Stimulated activated CD4-positive, alpha-beta T cell treated with anti-CD3 and anti-CD28 coated beads, Interleukin-15, amount 100 ng/mL, for 48 hours (primary cell): ENCODE measurements at regions not wholly inside any gene's neighbourhood (a gene's known extent, or its start where the extent isn't known, plus 50 kb on each side); places are given as distances from the start of the nearest gene placed in this dataset.
"Not testable (repeated sequence)": the region's sequence is repeated elsewhere in the genome, so short reads cannot be mapped to it uniquely, and the experiment has no call there.

ENCODE experiments used
- DNase-seq, 2 donors: peaks; one replicate each; pipeline ENCODE4 v3.0.0-alpha.2; 2020; ENCODE audit warnings: low read depth in 2 of 2

DNA sequence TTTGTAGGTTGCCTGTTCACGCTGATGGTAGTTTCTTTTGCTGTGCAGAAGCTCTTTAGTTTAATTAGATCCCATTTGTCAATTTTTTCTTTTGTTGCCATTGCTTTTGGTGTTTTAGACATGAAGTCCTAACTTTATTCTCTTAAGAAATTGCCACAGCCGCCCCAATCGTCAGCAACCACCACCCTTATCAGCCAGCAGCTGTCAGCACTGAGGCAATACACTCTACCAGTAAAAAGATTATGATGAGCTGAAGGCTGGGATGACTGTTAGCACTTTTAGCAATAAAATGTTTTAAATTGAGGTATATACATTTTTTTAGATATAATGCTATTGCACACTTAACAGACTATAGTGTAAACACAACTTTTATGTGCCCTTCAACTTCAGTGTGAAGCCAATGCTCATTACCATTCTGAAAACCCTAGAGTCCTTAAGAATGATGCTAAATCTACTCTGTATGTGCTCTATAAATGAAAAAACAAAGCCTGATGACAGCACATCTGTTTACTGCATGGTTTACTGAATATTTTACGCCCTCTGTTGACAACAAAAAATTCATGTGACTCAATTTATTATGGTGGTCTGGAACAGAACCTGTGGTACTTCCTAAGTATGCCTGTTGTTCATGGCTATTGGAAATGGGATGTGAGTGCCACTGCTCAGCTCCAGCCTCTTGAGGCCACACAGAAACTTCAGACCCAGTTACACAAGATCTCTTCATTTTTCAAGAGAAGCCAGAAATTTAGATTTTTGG lies 197.4 kb downstream of the DUSP6 start:
- DNase-seq, result no peak

GRCh38 chr12:89153341-89153740 lies 199.0 kb downstream of the DUSP6 start:
- DNase-seq, result no peak

DNA sequence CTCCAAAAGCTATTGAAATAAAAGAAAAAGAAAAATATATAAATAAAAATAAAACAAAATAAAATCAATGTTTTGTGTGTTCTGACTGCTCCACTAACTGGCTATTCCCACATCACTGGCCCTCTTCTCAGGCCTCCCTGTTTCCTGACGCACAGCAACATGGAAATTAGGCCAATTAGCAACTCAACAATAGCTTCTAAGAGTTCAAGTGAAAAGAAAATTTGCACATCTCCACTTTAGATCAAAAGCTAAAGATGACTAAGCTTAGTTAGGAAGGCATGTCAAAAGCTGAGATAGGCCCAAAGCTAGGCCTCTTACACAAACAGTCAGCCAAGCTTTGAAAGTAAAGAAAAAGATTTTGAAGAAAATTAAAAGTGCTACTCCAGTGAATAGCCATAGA lies 200.8 kb downstream of the DUSP6 start:
- DNase-seq, result no peak

DNA sequence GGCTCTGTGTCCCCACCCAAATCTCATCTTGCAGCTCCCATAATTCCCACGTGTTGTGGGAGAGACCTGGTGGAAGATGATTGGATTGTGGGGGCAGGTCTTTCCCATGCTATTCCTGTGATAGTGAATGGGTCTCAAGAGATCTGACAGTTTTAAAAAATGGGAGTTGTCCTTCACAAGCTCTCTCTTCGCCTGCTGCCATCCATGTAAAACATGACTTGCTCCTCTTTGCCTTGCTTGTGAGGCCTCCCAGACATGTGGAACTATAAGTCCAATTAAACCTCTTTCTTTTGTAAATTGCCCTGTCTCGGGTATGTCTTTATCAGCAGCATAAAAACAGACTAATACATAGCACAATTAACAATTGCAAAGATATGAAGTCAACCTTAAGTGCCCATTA lies 201.5 kb downstream of the DUSP6 start:
- not testable (repeated sequence) for DNase-seq

- DNase-seq, result no peak
Measured at GRCh38 chr12:89140602-89141238, 211.6 kb downstream of the DUSP6 start.

GRCh38 chr12:89140141-89140540 lies 212.2 kb downstream of the DUSP6 start:
- no peak for DNase-seq

DNA sequence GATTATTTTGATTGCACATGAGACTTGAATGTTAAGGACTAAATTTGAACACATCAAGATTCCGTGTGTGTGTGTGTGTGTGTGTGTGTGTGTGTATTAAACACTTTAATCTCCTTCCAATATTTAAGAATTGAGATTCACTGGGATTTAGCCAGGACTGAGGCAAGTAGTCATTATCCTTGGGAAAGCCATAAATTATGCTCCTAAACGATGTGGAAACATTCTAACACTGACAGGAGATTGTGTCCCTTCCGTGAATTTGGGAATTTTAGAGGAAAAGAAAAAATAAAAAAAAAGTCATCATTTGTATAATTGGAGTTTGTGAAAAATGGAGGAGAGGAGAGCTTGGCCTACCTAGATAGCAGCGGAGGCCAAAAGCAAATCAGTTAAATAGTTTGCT lies 212.9 kb downstream of the DUSP6 start:
- no peak for DNase-seq

DNA sequence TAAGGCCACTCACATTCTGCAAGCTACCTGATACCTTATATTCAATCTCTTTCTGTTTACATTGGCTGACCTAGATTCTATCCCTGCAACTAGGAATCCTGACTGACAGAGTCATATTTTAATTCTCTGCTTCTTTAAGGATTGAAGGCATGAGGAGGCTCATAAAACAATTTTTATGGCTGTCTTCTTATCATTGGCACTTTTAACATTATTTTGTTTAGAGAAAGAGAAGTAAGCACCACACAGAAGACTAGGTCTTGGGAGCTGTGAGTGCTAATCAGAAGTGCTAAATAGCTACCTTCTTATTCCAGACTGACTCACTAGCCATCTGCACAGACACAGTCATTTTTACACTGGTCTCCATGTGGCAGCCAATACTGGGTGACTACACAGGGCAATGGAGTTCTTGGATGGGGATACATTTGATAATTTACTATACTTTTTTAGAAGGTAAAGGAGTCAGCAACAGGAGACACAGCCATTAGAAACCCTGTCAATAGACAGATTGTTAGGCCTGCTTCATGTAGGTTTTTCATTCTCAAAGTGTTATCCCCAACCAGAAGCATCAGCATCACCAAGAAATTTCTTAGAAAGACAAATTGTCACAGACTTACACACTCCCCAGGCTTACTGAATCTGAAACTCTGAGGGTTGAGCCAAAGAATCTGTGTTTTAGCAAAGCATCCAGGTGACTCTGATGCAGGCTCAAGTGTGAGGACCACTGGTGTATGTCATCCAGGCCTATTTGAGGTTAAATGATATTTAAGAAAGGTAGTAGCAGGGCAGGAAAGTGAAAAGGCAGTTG lies 214.1 kb downstream of the DUSP6 start:
- DNase-seq, result no peak

GRCh38 chr12:89135976-89136634 lies 216.2 kb downstream of the DUSP6 start:
- no peak for DNase-seq

- no peak for DNase-seq
Measured at GRCh38 chr12:89134213-89134770, 218.0 kb downstream of the DUSP6 start.

DNA sequence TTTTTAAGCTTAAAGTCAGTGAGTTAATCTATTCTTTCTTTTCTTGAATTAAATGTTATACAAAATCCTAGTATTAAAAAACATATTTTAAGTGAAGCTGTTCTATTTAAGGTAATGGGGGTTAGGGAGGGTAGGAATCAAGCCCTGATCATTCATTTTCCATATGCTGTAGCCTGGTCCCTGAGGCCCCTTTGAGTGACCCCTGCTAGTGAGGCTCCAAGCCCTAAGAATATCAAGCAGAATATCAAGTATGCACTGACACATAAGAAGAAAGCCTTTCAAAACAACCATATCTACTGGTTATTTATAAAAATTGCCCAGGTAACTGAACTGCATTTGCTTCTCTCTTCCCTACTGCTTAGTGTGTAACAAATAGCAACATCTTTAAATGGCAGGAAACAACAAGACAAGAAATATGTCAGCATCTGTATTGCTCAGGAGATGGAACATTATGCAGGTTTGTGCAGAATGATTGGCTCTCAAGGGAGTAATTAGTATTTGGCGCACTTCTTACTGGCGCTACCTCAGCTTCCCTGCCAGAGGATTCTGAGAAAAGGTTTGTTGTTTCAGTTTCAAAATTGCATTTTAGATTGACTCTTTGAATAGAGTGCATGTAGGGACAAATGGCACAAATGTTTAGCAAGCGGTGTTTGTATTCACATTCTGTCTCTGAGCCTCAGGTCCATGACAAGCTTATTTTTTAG lies 223.0 kb downstream of the DUSP6 start:
- no peak for DNase-seq

DNA sequence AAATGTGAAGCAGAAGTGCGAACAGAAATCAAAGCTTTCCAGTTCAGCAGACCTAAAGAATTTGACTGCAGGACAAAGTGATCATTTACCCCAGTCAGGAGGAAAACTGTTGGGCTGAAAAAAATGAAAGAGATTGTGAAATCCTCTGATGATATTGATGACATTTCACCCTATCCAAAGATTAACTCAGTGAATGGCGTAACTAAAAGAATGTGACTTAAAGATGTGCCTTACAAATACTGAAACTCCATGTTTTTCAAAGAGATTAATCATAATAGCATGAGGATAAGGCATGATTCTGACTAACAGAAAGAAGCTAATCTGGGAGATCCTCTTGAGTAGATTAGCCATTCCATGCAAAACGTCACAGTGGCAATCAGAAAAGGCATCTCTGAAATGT lies 225.6 kb downstream of the DUSP6 start:
- no peak for DNase-seq

DNA sequence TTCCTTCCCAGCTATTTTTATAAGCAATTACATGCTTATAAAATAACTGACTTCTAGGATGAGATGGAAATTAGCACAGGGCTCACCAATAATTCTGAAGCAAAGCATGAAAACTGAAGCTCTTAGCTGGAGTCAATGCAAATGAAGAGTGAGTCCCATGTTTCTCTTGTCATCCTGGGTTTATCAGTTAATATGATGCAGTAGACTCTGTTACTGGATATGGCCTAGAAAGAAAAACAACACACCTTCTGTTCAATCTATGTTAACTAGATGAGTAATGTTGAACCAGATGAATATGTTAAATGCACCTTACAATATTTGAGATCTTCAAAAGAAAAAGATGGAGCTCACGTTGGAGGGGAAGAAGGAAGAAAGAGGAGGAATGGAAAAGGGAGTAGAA lies 229.4 kb downstream of the DUSP6 start:
- DNase-seq, result no peak

DNA sequence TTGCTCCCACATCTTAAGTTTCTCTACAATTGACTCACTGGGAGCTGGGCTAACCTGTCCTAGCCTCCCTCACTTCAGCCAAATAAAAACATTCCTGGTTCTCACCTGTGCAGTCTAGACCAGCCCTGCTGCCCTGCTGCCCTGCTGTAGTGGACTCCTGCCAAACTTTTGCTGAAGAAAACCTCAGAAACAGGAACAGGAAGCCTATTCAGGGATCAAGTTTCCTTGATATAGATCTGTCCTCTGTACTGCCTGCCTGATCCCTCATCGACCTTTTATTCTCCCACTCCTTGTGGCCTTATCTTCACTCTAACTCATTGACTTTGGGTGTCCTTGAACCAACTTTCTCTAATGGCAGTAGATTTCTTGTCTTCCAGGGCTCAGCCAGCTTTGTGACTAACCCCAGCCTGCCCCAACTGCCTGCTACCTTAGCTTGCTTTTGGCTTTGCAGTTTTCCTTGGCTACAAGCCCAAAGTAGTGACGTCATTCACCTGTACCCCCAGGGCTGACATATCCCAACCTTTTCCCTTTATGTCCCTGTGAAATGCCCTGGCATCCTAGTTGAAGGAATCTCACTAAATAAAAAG lies 234.8 kb downstream of the DUSP6 start:
- DNase-seq, result no peak

GRCh38 chr12:89111964-89112363 lies 240.3 kb downstream of the DUSP6 start:
- no peak for DNase-seq

GRCh38 chr12:89108265-89108664 lies 244.0 kb downstream of the DUSP6 start:
- DNase-seq, result no peak

DNA sequence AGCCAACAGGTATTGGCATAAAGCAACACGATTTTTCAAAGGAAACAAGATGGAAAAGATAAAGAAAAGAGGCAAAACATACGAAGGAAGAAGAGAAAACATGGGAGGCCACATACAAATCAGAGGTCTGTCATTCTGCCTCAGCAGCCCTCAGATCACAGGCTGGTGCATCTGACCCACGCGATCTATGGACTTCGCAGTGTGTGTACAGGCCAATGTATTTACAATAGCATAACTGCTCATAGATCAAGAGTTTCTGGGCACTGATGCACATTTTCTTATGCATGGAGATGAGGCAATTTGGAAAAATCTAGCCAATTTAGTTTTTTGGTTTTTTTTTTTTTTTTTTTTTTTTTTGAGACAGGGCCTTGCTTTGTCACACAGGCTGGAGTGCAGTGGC lies 245.4 kb downstream of the DUSP6 start:
- no peak for DNase-seq

- no peak for DNase-seq
Measured at GRCh38 chr12:89105243-89105642, 247.1 kb downstream of the DUSP6 start.

DNA sequence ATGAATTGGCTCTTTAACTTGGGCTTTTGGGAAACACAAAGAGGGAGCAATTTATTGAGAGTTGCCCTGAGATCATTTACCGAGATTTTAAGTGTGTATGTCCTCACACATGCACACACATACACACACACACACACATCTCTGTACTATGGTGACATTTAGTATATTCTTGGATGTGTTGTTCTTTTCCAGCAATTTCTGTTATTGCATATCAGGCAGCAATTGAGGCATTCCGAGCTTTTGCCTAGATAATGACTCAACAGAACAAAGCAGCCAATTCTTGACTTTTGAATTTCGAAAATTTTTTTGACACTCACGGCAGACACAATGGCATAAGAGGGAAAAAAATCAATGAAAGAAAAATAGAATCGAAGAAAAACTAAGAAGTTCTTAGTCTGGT lies 248.5 kb downstream of the DUSP6 start:
- no peak for DNase-seq

DNA sequence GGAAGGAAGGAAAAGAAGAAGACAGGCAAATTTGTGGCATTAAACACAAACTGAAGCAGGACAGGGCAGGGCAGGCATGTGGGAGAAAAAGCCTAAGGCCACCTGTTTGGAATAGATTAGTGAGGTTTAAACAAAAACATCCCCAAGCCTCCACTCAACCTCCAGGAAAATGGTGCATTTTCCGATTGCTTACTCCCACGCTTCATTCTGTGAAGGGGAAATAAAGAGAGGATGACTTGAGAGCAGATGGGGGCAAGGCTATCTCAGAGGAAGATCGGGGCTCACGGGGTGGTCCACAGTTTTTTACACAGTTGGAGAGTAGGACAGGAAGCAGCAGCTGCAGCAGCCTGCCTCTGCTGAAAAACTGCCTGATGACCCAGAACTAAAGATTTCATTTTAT lies 250.9 kb downstream of the DUSP6 start:
- DNase-seq, result no peak
